DMS79 treated with DMSO at 0.1 percent for 48 hours (cell line): ENCODE measurements at regions not wholly inside any gene's neighbourhood (a gene's known extent, or its start where the extent isn't known, plus 50 kb on each side); places are given as distances from the start of the nearest gene placed in this dataset.

Experiments used
- DNase-seq: peaks from one replicate; lab custom pipeline; 2025; lab: John Stamatoyannopoulos, UW

GRCh38 chr5:117713585-117714198 lies 1139.1 kb upstream of the SEMA6A start:
- peak; percentile 1 for DNase-seq

- no peak for DNase-seq
Measured at GRCh38 chr5:117701062-117701461, 1126.4 kb upstream of the SEMA6A start.

GRCh38 chr5:117692606-117693005 lies 1118.0 kb upstream of the SEMA6A start:
- DNase-seq, result no peak

GRCh38 chr5:117691081-117691870 lies 1116.7 kb upstream of the SEMA6A start:
- DNase-seq, result no peak

GRCh38 chr5:117690612-117691011 lies 1116.0 kb upstream of the SEMA6A start:
- DNase-seq, result no peak

GRCh38 chr5:117686926-117687325 lies 1112.3 kb upstream of the SEMA6A start:
- no peak for DNase-seq

- DNase-seq, result no peak
Measured at GRCh38 chr5:117682416-117682815, 1107.8 kb upstream of the SEMA6A start.

- DNase-seq, result no peak
Measured at GRCh38 chr5:117681431-117682254, 1107.0 kb upstream of the SEMA6A start.

GRCh38 chr5:117680426-117680825 lies 1105.8 kb upstream of the SEMA6A start:
- DNase-seq, result no peak

- DNase-seq, result no peak
Measured at GRCh38 chr5:117679046-117679445, 1104.4 kb upstream of the SEMA6A start.

GRCh38 chr5:117675646-117676045 lies 1101.0 kb upstream of the SEMA6A start:
- no peak for DNase-seq

GRCh38 chr5:117671551-117671950 lies 1096.9 kb upstream of the SEMA6A start:
- DNase-seq, result no peak

- no peak for DNase-seq
Measured at GRCh38 chr5:117667105-117667504, 1092.5 kb upstream of the SEMA6A start.

- DNase-seq, result peak; percentile 57
Measured at GRCh38 chr5:117665121-117665520, 1090.5 kb upstream of the SEMA6A start.

GRCh38 chr5:117662361-117662760 lies 1087.7 kb upstream of the SEMA6A start:
- no peak for DNase-seq

GRCh38 chr5:117657541-117657940 lies 1082.9 kb upstream of the SEMA6A start:
- peak; percentile 42 for DNase-seq

GRCh38 chr5:117652958-117653280 lies 1078.3 kb upstream of the SEMA6A start:
- DNase-seq, result no peak

GRCh38 chr5:117652036-117652957 lies 1077.7 kb upstream of the SEMA6A start:
- DNase-seq, result no peak

- DNase-seq, result no peak
Measured at GRCh38 chr5:117649821-117650220, 1075.2 kb upstream of the SEMA6A start.

GRCh38 chr5:117645400-117645799 lies 1070.8 kb upstream of the SEMA6A start:
- no peak for DNase-seq

GRCh38 chr5:117638581-117638980 lies 1064.0 kb upstream of the SEMA6A start:
- DNase-seq, result no peak

GRCh38 chr5:117633093-117633492 lies 1058.5 kb upstream of the SEMA6A start:
- DNase-seq, result no peak
